Neural progenitor cell (in vitro differentiated cells): ENCODE measurements at regions not wholly inside any gene's neighbourhood (a gene's known extent, or its start where the extent isn't known, plus 50 kb on each side); places are given as distances from the start of the nearest gene placed in this dataset.
"Not testable (repeated sequence)": the region's sequence is repeated elsewhere in the genome, so short reads cannot be mapped to it uniquely, and the experiment has no call there.

Experiments used
- DNase-seq: peaks from one replicate; pipeline ENCODE4 v3.0.0-alpha.2; 2016; ENCODE audit warnings: low spot score
- H2AFZ ChIP-seq: fragments of 200-600 bp; sonication (generic); replicated peaks from 2 replicates; pipeline ENCODE4 v1.6.1; 2016; ENCODE audit warnings: antibody characterized with exemption
- H3F3A ChIP-seq: fragments of 200-600 bp; sonication (generic); 2 replicates; pipeline ENCODE4 v1.6.1; 2016; ENCODE audit warnings: antibody characterized with exemption, low read depth
- H3K27ac ChIP-seq: fragments of 200-600 bp; sonication (generic); 2 replicates; pipeline ENCODE4 v1.5.1; 2016; ENCODE audit warnings: mild to moderate bottlenecking
- H3K27me3 ChIP-seq: fragments of 200-600 bp; sonication (generic); 2 replicates; pipeline ENCODE4 v1.6.1; 2016; ENCODE audit warnings: mild to moderate bottlenecking, moderate library complexity
- H3K36me3 ChIP-seq: fragments of 200-600 bp; sonication (generic); 2 replicates; pipeline ENCODE4 v1.5.1; 2016
- H3K4me1 ChIP-seq: fragments of 200-600 bp; sonication (generic); 2 replicates; pipeline ENCODE4 v1.6.1; 2016; ENCODE audit warnings: mixed run types
- H3K4me2 ChIP-seq: fragments of 200-600 bp; sonication (generic); 2 replicates; pipeline ENCODE4 v1.6.1; 2016
- H3K4me3 ChIP-seq: fragments of 200-600 bp; sonication (generic); 2 replicates; pipeline ENCODE4 v1.5.1; 2016
- H3K79me2 ChIP-seq: fragments of 200-600 bp; sonication (generic); 2 replicates; pipeline ENCODE4 v1.6.1; 2016; ENCODE audit warnings: low read depth
- H3K9ac ChIP-seq: fragments of 200-600 bp; sonication (generic); 2 replicates; pipeline ENCODE4 v1.6.1; 2016
- H3K9me3 ChIP-seq: fragments of 200-600 bp; sonication (generic); 2 replicates; pipeline ENCODE4 v1.5.1; 2016; ENCODE audit warnings: low read depth
- H4K20me1 ChIP-seq: fragments of 200-600 bp; sonication (generic); 2 replicates; pipeline ENCODE4 v1.6.1; 2016; ENCODE audit warnings: low read depth
- H3K27ac Mint-ChIP-seq: 3 replicates; pipeline ENCODE4 v1.8.0; 2021; ENCODE audit warnings: mixed read lengths
- H3K27me3 Mint-ChIP-seq: 2 replicates; pipeline ENCODE4 v1.8.0; 2022; ENCODE audit warnings: low read depth, mild to moderate bottlenecking, inconsistent platforms, moderate library complexity, mixed read lengths; ENCODE audit not compliant: insufficient read depth
- H3K36me3 Mint-ChIP-seq: 3 replicates; pipeline ENCODE4 v1.8.0; 2021; ENCODE audit warnings: mixed read lengths
- H3K4me1 Mint-ChIP-seq: 3 replicates; pipeline ENCODE4 v1.8.0; 2021; ENCODE audit warnings: mixed read lengths
- H3K4me3 Mint-ChIP-seq: 3 replicates; pipeline ENCODE4 v1.8.0; 2021; ENCODE audit warnings: mild to moderate bottlenecking, moderate library complexity, mixed read lengths
- H3K9me3 Mint-ChIP-seq: 3 replicates; pipeline ENCODE4 v1.8.0; 2020; ENCODE audit warnings: mixed read lengths
- EZH2 ChIP-seq: fragments of 200-600 bp; sonication (generic); IDR thresholded peaks from 2 replicates; pipeline ENCODE4 v1.6.1; 2017; ENCODE audit warnings: antibody characterized with exemption, mild to moderate bottlenecking, moderate library complexity
- EZH2phosphoT487 ChIP-seq: fragments of 200-600 bp; sonication (generic); IDR thresholded peaks from 2 replicates; pipeline ENCODE4 v1.6.1; 2017; ENCODE audit warnings: antibody characterized with exemption
- TF ChIP-seq, protein P1 (sequence below): fragments of 200-600 bp; sonication (generic); IDR thresholded peaks from 2 replicates; pipeline ENCODE4 v1.5.1; 2017; ENCODE audit warnings: antibody characterized with exemption, mild to moderate bottlenecking

DNA sequence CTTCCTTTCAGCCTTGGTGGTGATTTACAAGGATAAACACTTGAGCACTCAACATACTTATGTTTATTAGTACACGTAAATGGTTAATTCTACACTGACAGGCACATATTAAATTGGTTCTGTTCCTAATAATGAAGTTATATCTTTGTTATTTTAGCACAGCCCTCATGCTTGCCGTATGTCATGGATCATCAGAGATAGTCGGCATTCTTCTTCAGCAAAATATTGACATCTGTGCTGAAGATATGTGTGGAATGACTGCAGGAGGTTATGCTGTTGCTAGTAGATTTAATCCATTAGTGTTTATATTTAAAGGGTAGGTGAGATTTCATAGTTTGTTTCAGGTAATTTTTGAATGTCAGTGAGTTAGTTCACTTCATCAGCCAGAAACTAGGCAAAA is 73.0 kb upstream of the ACBD5 start:
- not testable (repeated sequence) for H3K4me1 Mint-ChIP-seq, H3F3A ChIP-seq, H3K9ac ChIP-seq, H3K79me2 ChIP-seq, H3K4me1 ChIP-seq, H2AFZ ChIP-seq, DNase-seq, H3K36me3 Mint-ChIP-seq, H4K20me1 ChIP-seq, H3K4me2 ChIP-seq, H3K27ac ChIP-seq, H3K4me3 Mint-ChIP-seq, H3K9me3 ChIP-seq, H3K27me3 Mint-ChIP-seq, H3K9me3 Mint-ChIP-seq, H3K4me3 ChIP-seq, H3K27ac Mint-ChIP-seq, H3K36me3 ChIP-seq
- H3K27me3 ChIP-seq = peaks cover 15% of the 10 kb centered on the region

- H3K4me1 ChIP-seq = no peaks in the 10 kb centered on the region
- H4K20me1 ChIP-seq = no peaks in the 10 kb centered on the region
- H3K4me1 Mint-ChIP-seq = no peaks in the 10 kb centered on the region
- H3K36me3 ChIP-seq = no peaks in the 10 kb centered on the region
- no peak overlapping the region for H3K4me2 ChIP-seq
- no peak overlapping the region for H3K4me3 Mint-ChIP-seq
- DNase-seq = no peak
- H2AFZ ChIP-seq = no peak overlapping the region
- no peaks in the 10 kb centered on the region for H3F3A ChIP-seq
- TF ChIP-seq EZH2 (no peak), EZH2phosphoT487 (no peak)
- TF ChIP-seq, protein P1, sequence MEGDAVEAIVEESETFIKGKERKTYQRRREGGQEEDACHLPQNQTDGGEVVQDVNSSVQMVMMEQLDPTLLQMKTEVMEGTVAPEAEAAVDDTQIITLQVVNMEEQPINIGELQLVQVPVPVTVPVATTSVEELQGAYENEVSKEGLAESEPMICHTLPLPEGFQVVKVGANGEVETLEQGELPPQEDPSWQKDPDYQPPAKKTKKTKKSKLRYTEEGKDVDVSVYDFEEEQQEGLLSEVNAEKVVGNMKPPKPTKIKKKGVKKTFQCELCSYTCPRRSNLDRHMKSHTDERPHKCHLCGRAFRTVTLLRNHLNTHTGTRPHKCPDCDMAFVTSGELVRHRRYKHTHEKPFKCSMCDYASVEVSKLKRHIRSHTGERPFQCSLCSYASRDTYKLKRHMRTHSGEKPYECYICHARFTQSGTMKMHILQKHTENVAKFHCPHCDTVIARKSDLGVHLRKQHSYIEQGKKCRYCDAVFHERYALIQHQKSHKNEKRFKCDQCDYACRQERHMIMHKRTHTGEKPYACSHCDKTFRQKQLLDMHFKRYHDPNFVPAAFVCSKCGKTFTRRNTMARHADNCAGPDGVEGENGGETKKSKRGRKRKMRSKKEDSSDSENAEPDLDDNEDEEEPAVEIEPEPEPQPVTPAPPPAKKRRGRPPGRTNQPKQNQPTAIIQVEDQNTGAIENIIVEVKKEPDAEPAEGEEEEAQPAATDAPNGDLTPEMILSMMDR = no peak
- no peak overlapping the region for H3K27ac Mint-ChIP-seq
- H3K9me3 ChIP-seq = no peaks in the 10 kb centered on the region
- no peak overlapping the region for H3K9ac ChIP-seq
- no peaks in the 10 kb centered on the region for H3K9me3 Mint-ChIP-seq
- no peak overlapping the region for H3K4me3 ChIP-seq
- H3K27me3 ChIP-seq = peaks cover 8% of the 10 kb centered on the region
- no peaks in the 10 kb centered on the region for H3K36me3 Mint-ChIP-seq
- H3K27ac ChIP-seq = no peak overlapping the region
- no peaks in the 10 kb centered on the region for H3K27me3 Mint-ChIP-seq
- no peaks in the 10 kb centered on the region for H3K79me2 ChIP-seq
These were observed 72.3 kb upstream of the ACBD5 start for GRCh38 chr10:27312854-27313253.

GRCh38 chr10:27311809-27312208 is 71.2 kb upstream of the ACBD5 start:
- DNase-seq, H3K9ac ChIP-seq, H3K36me3 ChIP-seq, H3K4me3 Mint-ChIP-seq, H3K4me1 ChIP-seq, H3F3A ChIP-seq, H3K27me3 ChIP-seq, H3K79me2 ChIP-seq, H3K27ac Mint-ChIP-seq, H2AFZ ChIP-seq, H3K9me3 ChIP-seq, H3K36me3 Mint-ChIP-seq, H3K9me3 Mint-ChIP-seq, H3K4me1 Mint-ChIP-seq, H3K27ac ChIP-seq, H3K27me3 Mint-ChIP-seq, H3K4me2 ChIP-seq, H3K4me3 ChIP-seq, H4K20me1 ChIP-seq: not testable (repeated sequence)

DNA sequence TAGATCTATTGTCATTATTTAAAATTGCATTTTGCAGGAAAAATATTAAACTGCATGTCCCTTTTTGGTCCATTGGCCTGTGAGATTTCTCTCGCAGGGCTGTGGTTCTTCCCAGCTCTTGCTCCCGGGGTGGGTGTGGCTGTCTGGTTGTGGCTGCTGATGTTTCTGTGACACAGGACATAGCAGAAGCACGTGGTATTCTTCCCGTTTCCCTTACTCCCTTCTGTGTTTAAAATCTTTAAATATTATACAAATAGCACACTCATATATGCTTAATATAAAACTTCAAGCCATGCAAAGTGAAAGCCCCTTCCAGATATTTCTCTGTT is 57.9 kb upstream of the ACBD5 start:
- not testable (repeated sequence) for H3K36me3 ChIP-seq, H3K27ac ChIP-seq, H3K27me3 Mint-ChIP-seq, DNase-seq, H3K9me3 ChIP-seq, H3K27me3 ChIP-seq, H3K36me3 Mint-ChIP-seq, H2AFZ ChIP-seq, H3K79me2 ChIP-seq, H3K4me3 ChIP-seq, H4K20me1 ChIP-seq, H3K27ac Mint-ChIP-seq, H3K9ac ChIP-seq, H3K4me1 ChIP-seq, H3K4me3 Mint-ChIP-seq, H3F3A ChIP-seq, H3K4me2 ChIP-seq, H3K4me1 Mint-ChIP-seq
- peaks cover 13% of the 10 kb centered on the region for H3K9me3 Mint-ChIP-seq

- Mint-ChIP-seq H3K9me3 (peaks cover 13% of the 10 kb centered on the region), H3K36me3 (peaks cover 3% of the 10 kb centered on the region), H3K4me3 (no peak overlapping the region), H3K4me1 (no peaks in the 10 kb centered on the region), H3K27me3 (no peaks in the 10 kb centered on the region), H3K27ac (no peak overlapping the region)
- Histone ChIP-seq H3K9ac (no peak overlapping the region), H4K20me1 (no peaks in the 10 kb centered on the region), H3K79me2 (no peaks in the 10 kb centered on the region), H3K36me3 (no peaks in the 10 kb centered on the region), H3K9me3 (no peaks in the 10 kb centered on the region), H3K27ac (no peak overlapping the region), H3F3A (no peaks in the 10 kb centered on the region), H3K27me3 (no peaks in the 10 kb centered on the region), H3K4me3 (no peak overlapping the region), H3K4me2 (no peak overlapping the region), H3K4me1 (no peaks in the 10 kb centered on the region), H2AFZ (no peak overlapping the region)
- TF ChIP-seq EZH2 (no peak), EZH2phosphoT487 (no peak)
- TF ChIP-seq, protein P1 = no peak
- DNase-seq = no peak
These were observed 57.4 kb upstream of the ACBD5 start for GRCh38 chr10:27297844-27298521.

GRCh38 chr10:27296285-27296684 is 55.7 kb upstream of the ACBD5 start:
- H3K9me3 ChIP-seq, H3K9ac ChIP-seq, H3K27me3 ChIP-seq, DNase-seq, H3K27ac ChIP-seq, H3K4me1 Mint-ChIP-seq, H3K4me3 Mint-ChIP-seq, H3K79me2 ChIP-seq, H3K27me3 Mint-ChIP-seq, H3K36me3 Mint-ChIP-seq, H2AFZ ChIP-seq, H3K4me1 ChIP-seq, H3K4me3 ChIP-seq, H4K20me1 ChIP-seq, H3K4me2 ChIP-seq, H3K36me3 ChIP-seq, H3F3A ChIP-seq, H3K27ac Mint-ChIP-seq: not testable (repeated sequence)
- H3K9me3 Mint-ChIP-seq = peaks cover 13% of the 10 kb centered on the region
